Stimulated activated CD4-positive, alpha-beta T cell treated with anti-CD3 and anti-CD28 coated beads, Interleukin-12 subunit alpha, Interleukin-12 subunit beta, amount 100 ng/mL, for 48 hours (primary cell): ENCODE measurements at regions not wholly inside any gene's neighbourhood (a gene's known extent, or its start where the extent isn't known, plus 50 kb on each side); places are given as distances from the start of the nearest gene placed in this dataset.
"Not testable (repeated sequence)": the region's sequence is repeated elsewhere in the genome, so short reads cannot be mapped to it uniquely, and the experiment has no call there.

Experiments used
- DNase-seq, 3 donors: peaks; one replicate each; pipeline ENCODE4 v3.0.0-alpha.2; 2020; ENCODE audit warnings: low read depth in 2 of 3, low spot score in 1 of 3

DNA sequence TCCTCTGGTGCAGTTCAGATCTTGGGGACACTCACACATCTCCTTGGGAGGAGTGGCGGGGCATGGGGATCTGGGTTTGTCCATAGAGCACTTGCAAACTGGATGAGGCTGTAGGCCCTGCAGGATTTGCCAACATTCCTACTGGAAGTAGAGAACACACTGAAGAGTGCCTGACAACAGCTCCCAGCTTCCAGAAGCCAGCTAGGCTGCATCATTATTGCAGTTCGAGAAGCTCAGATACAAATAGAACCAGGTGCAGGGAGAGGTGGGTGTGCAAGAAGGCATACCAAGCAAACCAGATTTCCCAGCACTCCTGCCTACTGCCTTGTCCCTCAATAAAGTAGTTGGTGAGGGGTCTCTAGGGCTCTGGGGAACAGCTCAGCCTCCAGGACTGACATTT, 52.5 kb downstream of the RHOB start:
- no peak for DNase-seq

DNA sequence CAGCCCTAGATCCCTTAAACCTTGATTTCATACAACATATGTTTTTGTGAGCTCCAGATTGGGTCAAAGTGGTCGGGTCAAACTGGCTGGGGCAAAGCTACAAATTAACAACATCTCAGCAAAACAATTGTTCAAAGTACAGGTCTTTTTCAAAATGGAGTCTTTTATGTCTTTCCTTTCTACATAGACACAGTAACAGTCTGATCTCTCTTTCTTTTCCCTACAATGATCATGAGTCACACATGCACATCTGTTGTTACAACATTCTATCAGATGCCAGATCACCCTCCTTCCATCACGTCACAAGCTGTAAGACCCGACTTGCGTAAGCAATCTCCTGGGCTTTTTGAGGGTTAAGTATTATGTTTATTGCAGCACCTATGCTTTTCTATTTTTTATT, 55.1 kb downstream of the RHOB start:
- DNase-seq = no peak

DNA sequence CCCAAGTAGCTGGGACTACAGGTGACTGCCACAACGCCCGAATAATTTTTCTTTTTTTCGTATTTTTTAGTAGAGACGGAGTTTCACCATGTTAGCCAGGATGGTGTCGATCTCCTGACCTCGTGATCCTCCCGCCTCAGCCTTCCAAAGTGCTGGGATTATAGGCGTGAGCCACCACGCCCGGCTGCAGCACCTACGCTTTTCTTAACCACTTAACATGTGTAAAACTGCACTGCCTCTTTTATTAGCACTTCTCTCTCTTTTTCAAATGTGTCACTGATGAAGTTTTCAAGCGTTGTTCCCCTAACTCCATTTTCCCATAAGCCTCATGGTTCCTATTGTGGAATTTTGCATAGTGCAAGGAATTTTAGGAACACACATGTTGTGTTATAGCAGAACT, 55.6 kb downstream of the RHOB start:
- not testable (repeated sequence) for DNase-seq

DNA sequence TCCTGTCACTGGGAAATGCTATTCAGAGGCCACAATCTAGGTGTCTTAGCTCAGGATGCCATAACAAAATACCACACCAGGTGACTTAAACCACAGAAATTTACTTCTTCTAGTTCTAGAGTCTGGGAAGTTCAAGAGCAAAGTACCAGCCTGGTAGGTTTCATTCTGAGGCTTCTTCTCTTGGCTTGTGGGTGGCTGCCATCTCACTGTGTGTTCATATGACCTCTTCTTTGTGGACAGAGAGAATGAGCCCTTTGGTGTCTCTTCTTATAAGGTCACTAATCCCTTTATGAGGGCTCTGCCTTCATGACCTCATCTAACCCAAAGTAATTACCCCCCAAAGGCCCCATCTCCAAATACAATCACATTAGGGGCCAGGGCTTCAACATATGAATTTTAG, 57.3 kb downstream of the RHOB start:
- no peak for DNase-seq

DNA sequence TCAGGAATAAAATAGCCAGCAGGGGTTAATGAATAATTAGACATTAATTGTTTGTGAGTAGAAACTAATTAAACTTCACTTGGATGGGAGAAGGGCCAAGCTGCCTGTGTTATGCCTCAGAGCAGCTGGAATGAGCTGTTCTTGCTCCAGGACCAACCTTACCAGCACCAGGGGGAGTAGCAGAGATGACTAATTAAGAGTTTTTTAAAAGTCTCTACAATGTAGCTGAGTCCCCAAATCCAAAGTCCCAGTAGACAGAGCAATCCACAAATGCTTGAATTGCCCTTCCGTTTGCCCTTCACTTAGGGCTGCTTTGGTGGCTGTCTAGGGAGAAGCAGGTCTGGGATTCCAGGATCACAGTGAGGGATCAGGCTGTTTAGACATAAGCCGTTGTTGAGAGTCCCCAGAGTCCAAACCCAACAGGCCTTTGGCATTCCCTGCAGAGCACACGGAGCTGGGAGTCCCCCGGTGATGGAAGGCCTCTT, 59.4 kb downstream of the RHOB start:
- no peak for DNase-seq

DNA sequence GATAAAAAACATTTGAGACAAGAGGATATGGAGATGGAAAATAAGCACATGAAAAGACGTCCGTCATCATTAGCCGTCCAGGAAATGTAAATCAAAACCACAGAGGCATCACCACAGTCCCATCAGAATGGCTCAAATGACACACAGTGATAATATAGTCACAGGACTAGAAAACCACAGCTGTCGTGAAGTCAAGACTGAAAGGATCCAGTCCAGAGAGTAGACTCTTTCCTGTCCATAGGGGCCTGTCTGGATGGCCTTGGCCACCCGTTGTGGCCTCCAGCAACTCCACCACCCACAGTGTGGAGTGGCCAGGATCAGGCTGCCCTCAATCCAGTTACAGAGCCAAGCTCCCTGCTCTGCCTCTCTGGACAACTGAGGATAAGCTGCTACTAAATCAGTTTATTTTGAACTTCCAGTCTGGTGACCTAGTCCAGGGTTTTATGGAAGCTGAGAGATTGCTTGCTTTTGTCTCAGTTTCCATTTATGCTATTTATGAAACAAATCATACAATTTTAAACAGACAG, 60.4 kb downstream of the RHOB start:
- peak in 1 of 3 donors; percentile 6 for DNase-seq

DNA sequence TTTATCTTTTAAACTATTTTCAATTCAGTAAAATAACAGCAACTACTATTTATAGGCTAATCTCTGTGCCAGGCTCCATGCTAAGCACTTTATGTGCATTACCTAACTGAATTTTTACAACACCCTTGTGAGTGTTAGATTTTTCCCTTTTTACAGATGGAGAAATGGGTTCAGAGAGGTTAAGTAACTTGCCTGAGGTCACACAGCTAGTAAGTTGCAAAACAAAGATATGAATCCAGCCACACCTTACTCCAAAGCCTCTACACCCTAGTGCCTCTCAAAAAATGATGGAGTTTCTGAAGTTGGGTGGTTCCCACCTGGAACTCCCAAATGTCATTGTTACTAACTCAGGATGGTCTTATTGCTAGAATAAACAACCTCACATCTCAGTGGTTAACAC, 60.8 kb downstream of the RHOB start:
- no peak for DNase-seq

DNA sequence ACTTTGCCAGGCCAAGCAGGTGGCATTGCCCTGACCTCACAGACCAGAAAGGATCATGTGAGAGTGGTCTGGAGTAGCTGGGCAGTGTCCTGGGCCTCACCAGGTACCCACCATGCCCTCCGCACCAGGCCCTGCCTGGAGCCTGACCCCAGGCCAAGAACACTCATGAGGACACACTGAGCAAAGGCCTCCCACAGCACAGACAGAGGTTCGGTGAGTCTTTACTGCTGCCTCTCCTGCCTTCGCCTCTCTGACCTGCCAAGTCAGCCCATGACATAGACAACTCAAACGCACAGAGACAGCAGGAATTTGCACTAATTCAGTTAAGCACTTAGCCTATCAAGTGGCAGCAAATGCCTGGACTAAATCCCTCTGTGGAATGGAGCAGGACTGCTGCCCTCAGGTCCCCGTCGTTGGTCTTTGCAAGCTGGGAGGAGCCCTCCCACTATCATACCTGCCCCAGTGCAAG, 62.5 kb downstream of the RHOB start:
- no peak for DNase-seq

DNA sequence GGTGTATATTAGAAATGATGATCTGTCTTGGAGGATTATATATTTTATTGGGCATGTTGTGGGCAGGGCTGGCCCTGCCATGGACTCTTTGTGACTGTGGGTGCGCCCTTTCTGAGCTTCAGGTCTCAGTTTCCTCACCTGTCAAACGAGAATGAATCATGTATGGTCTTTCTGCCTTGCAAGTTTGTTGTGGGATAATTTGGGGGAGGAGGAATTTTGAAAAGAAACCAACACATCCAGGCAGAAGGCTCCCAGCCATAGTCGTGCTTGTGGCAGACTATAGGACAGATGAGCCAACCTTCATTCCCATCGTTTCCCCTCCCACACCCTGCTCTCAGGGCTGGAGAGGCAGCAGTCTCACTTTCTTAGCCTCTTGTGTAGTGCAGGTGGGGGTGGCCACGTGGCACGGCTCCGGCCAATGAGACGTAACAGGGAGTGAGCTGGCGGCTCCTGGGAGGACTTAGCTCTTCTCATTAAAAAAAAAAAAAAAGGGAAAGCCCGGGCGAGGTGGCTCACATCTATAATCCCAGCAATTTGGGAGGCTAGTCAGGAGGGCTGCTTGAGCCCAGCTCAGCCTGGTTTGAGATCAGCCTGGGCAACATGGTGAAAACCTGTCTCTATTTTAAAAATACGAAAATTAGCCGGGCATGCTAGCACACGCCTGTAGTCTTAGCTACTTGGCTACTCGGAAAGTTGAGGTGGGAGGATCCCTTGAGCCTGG, 63.1 kb downstream of the RHOB start:
- no peak for DNase-seq

DNA sequence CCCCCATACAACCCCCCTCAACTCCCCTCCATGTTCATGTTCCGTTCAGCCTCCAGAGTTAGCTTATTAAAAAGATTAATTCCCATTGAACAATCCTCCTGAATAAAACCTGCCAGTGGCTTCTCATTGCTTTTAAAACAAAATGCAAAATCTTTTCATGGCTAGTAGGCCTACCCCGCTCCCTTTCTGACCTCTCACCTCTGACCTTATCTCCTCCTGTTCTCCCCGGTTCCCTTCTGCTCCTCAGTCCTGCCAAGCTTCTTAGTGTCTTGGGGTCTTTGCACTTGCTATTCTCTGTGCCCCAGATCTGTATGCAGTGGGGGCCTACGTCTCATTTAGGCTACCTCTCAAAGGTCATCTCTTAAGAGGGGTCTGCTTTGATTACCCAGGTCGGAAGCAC, 64.3 kb downstream of the RHOB start:
- DNase-seq = no peak

DNA sequence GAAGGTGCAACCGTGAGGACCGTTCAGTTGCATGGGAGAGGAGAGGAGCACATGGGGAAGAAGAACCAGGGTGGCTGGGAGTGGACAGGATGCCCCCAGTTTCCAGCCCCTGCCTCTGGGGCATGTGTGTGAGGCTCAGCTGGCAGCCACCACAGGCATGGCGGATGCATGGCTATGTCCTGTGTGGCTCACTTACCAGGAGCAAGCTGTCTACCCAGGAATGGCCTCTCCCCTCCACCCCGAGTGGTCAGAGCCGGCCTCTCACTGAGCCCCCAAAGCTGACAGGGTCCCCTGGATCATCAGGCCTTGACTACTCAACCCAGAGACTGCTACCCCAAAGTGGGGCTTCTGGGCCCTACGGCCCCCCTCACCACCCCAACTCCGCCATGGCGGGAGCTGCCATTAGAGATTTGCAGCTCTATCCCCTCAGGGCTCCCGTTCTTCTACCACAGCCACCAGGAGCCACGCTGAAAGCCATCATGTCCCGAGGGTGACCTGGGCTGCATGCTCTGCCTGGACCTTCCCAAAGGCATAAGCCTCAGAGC, 65.3 kb downstream of the RHOB start:
- no peak for DNase-seq

DNA sequence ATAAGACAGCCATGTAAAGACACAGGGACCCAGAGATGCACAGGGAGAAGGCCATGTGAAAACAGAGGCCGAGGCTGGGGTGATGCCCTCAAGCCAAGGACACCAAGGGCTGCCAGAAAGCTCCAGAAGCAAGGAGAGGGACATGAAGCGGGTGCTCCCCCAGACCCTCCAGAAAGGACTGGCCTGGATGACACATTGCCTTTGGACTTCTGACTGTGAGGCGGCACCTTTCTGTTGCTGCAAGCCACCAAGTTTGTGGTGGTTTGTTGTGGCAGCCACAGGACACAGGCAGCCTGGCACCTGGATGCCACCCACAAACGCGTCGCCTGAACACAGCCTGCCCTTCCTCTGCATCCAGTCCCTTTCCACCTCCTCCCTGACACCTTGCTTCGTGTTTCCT, 67.1 kb downstream of the RHOB start:
- no peak for DNase-seq

DNA sequence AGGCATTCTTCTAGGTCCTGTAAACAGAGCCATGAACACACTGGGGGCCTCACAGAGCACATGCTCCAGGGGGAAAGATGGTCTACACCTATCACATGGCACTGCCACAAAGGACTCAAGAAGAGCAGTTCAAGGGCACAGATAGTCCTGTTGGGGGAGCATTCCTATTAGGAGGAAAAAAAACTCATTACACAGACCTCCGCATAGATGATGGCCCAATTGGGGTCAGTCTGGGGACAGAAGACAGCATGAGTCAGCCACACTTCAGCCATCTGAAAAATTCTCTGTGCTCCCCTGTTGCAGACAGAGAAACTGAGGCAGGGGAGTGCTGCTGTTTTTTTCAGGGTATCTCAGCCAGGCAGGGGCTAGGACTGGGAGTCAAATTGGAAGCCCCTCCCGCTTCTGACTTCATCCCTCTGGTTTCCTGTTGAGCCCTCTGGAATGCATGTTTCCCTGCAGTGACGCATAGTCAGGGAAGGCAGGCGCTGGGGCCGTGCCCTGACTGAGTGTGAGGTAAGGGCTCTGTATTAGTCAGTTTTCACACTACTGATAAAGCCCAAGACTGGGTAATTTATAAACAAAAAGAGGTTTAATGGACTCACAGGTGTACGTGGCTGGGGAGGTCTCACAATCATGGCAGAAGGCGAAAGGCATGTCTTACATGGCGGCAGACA, 67.9 kb downstream of the RHOB start:
- no peak for DNase-seq

DNA sequence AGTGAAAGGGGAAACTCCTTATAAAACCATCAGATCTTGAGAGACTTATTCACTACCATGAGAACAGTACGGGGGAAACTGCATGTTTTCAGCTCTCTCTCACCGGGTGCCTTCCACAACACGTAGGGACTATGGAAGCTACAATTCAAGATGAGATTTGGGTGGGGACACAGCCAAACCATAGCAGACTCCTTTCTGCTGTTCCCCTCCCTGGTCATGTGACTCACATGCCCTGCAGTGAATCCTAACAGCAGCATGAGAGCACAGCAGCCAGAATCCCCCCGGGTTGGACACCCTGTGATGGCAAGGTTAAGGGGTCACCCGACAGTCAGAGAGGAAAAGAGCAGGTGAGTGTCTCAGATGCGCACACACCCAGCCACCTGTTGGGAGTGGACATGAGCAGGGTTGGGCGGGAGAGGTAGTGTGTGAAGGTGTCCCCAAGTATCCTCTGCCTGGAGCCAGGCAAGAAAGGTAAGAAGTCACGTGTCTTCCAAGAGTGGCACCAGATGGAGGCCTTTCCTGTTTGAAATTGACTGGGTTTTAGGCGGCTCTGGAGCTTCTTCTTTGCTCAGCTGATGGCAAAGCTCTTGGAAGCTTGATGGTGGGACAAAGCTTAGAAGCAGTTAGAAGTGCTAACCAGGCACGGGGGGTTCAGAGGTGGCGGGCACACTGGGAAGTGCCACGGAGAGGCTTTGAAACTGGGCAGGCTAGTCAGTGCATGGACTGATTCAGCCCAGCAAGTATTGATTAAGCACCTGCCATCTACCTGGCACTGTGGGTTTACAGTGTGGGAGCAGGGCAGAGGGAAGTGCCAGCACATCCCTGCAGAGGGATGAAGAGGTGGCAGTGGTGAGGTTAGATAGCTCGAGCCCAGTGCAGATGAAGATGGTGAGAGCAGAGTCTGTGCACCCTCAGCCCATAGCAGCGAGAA, 68.7 kb downstream of the RHOB start:
- no peak for DNase-seq

DNA sequence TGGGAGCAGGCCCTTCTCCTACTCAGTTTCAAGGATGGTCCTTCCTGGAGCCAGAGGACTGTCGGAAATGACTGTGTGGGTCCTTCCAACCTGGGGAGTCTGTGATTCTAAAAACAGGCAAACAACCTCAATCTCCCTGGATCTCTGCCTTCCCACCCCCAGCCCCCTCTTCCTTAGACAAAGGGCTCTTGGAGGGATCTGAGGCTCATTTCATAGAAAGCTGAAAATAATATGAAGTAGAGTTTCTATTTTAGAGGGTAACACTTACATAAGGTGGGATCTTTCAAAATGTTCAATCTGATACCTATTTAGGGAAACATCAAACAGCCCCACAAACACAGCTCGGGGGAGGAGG, 69.4 kb downstream of the RHOB start:
- DNase-seq = no peak

DNA sequence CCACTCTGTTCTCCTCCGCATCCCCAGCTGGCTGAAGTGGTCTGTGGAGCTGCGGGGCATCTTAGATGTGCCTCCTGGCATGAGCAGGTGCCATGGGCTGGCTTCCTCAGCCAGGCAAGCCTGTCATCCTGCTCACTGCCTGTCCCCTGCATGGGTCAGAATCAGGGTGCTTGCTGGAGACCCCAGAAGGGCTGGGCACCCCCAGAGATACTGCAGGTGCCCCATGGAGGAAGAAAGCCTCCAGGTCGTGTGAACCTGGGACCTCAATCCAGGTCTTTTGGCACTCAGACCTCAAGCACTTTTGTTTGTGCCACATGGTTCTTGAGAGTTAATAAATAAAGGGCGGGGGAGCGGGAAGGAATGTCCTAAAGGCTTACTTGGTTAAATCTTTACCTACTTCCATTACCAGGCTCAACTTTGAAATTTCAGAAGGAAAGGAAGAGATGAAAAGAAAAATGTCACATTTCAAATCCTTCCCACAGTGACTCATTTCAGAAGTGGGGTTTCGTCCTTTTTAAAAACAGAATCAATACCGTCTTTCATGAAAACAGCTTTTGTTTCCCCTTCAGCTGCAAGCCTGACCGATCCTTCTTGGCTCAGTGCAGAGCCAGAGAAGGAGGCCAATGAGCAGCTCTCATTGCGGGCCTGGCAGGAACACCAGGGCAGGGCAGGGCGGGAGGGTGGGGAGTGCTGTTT, 69.9 kb downstream of the RHOB start:
- no peak for DNase-seq

DNA sequence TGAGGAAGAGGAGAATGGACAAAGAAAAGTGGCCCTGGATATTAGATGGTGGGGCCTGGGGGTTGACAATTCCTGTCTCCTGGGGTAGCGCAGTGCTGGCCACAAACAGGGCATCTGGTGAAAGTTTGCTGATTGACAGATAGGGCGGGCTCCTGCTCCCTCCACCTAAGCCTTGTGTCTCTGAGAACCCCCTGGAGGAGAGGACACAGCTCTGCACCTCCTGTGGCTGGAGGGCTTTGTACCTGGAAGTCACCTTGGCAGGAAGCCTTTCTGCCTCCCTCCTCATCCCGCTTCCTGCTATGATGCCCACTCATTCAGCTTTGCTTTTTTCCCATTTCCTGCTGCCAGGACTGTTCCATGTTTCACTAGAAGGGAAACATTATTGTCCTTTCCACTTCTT, 72.4 kb downstream of the RHOB start:
- no peak for DNase-seq

DNA sequence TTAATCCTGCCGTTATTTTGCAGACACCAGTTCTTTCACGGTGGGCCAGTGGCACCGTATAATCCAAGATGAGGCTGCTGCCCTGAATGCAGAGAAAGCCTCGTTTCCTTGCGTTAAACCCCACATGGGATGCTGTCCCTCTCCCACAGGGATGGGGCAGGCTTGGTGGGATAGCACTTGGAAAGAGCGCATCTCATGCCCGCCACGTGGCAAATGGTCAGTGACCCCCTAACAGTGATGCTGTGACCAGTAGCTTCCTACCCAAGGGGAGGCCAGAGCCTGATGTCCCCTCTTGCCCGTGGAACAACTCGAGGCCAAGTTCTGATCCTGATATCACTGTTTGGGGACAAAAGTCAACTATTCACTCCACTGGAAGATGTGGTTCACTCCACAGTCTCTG, 73.3 kb downstream of the RHOB start:
- DNase-seq = no peak

DNA sequence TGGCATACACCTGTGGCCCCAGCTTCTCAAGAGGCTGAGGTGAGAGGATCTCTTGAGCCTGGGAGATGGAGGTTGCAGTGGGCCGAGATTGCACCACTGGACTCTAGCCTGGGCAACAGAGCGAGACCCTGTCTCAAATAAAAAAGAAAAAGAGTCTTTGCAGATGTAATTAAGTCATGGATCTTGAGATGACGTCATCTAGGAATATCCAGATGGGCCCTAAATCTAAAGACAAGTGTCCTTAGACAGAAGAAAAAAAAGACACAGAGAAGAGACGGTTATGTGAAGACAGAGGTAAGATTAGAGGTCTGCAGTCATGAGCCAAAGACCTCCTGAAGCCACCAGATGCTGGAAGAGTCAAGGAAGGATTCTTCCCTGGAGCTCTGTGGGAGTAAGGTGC, 74.3 kb downstream of the RHOB start:
- no peak for DNase-seq

DNA sequence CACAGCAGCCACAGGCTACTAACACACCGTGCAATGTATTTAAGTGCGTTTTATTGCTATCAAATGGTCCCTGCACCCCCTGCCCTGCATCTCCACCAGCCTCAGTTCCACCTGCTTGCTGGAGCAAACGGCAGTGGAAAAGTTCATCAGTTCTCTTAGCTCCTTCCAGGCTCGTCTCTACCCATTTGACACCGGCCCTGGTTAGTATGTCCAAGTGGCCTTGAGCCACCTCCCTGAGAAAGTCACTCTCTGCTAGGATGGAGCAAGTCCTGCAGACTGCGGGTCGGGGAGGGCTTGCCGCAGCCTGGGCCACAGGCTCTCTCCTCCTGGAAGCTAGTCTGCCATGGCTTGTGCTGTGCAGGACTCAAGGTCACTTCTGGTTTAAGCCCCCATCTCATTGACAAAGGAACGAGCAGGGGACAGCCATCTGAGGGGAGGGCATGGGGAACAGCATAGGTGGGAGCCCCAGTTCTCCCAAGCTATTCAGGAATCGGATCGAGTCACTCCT, 74.9 kb downstream of the RHOB start:
- no peak for DNase-seq
